ENCODE measurements at regions not wholly inside any gene's neighbourhood (a gene's known extent, or its start where the extent isn't known, plus 50 kb on each side); places are given as distances from the start of the nearest gene placed in this dataset.

GRCh38 chr2:59701271-59701994 lies 852.0 kb downstream of the BCL11A start:
- TF ChIP-seq, protein P1, sequence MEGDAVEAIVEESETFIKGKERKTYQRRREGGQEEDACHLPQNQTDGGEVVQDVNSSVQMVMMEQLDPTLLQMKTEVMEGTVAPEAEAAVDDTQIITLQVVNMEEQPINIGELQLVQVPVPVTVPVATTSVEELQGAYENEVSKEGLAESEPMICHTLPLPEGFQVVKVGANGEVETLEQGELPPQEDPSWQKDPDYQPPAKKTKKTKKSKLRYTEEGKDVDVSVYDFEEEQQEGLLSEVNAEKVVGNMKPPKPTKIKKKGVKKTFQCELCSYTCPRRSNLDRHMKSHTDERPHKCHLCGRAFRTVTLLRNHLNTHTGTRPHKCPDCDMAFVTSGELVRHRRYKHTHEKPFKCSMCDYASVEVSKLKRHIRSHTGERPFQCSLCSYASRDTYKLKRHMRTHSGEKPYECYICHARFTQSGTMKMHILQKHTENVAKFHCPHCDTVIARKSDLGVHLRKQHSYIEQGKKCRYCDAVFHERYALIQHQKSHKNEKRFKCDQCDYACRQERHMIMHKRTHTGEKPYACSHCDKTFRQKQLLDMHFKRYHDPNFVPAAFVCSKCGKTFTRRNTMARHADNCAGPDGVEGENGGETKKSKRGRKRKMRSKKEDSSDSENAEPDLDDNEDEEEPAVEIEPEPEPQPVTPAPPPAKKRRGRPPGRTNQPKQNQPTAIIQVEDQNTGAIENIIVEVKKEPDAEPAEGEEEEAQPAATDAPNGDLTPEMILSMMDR (IDR thresholded peaks at IDR 0.05; ENCODE audit: low read depth, low read length) = no peak
- TF ChIP-seq EZH2phosphoT487 (IDR thresholded peaks at IDR 0.05; ENCODE audit: low read depth) = no peak

Measured in OCI-LY3 (cell line).